ENCODE measurements at regions not wholly inside any gene's neighbourhood (a gene's known extent, or its start where the extent isn't known, plus 50 kb on each side); places are given as distances from the start of the nearest gene placed in this dataset.

- no peak for TF ChIP-seq CTCF (conservative IDR thresholded peaks at IDR 0.05; ENCODE audit: low read depth, low read length)
- TF ChIP-seq EZH2 (IDR thresholded peaks at IDR 0.05; ENCODE audit: low read length, unreplicated experiment), result no peak
- TF ChIP-seq EZH2phosphoT487 (IDR thresholded peaks at IDR 0.05; ENCODE audit: borderline replicate concordance, low read length), result no peak
- Histone ChIP-seq H3K36me3 (ENCODE audit: low read depth, low read length) (no peaks in the 10 kb centered on the region), H3K4me3 (ENCODE audit: low read length) (no peak overlapping the region), H3K9ac (ENCODE audit: low read length) (no peak overlapping the region), H3K9me2 (replicated peaks; ENCODE audit: low read length) (no peaks in the 10 kb centered on the region), H2AFZ (ENCODE audit: low read length) (no peak overlapping the region), H3F3A (ENCODE audit: low read length, unreplicated experiment) (no peaks in the 10 kb centered on the region), H3K79me2 (ENCODE audit: low read length) (no peaks in the 10 kb centered on the region), H3K27ac (ENCODE audit: low read length) (no peak overlapping the region), H3K27me3 (ENCODE audit: low read length) (0 out of 2 replicates have a peak, but pooled peaks cover 13% of the 10 kb centered on the region), H3K4me1 (ENCODE audit: insufficient read depth, low read length) (no peaks in the 10 kb centered on the region), H4K20me1 (ENCODE audit: low read length) (no peaks in the 10 kb centered on the region), H3K9me3 (ENCODE audit: low read length) (no peaks in the 10 kb centered on the region), H3K4me2 (ENCODE audit: low read length) (no peak overlapping the region)
- BruUV-seq (replicated peaks), result no TSS peak
- no peak for DNase-seq
- intact Hi-C loops (cut with micrococcal nuclease), result no loop called here
- POLR2A ChIA-PET (ENCODE audit: unreplicated experiment), result no interaction called here
- CTCF ChIA-PET, result interaction anchor here (0.6 kb wide), 1 partner anchor 17 kb away, joined by 3 read pairs; no protein-coding TSS in a partner anchor
- ATAC-seq, result no peak
These were observed 60.8 kb upstream of the DYNAP start for GRCh38 chr18:54530285-54530684.

- intact Hi-C loops (cut with micrococcal nuclease), result no loop called here
- H2AFZ ChIP-seq (ENCODE audit: low read length), result no peak overlapping the region
- H4K20me1 ChIP-seq (ENCODE audit: low read length), result no peaks in the 10 kb centered on the region
- no peak overlapping the region for H3K9ac ChIP-seq (ENCODE audit: low read length)
- no peaks in the 10 kb centered on the region for H3K9me3 ChIP-seq (ENCODE audit: low read length)
- DNase-seq (no peak), ATAC-seq (no peak)
- no peaks in the 10 kb centered on the region for H3K36me3 ChIP-seq (ENCODE audit: low read depth, low read length)
- H3K27me3 ChIP-seq (ENCODE audit: low read length), result 0 out of 2 replicates have a peak, but pooled peaks cover 13% of the 10 kb centered on the region
- POLR2A ChIA-PET (ENCODE audit: unreplicated experiment), result no interaction called here
- H3K79me2 ChIP-seq (ENCODE audit: low read length), result no peaks in the 10 kb centered on the region
- TF ChIP-seq EZH2phosphoT487 (IDR thresholded peaks at IDR 0.05; ENCODE audit: borderline replicate concordance, low read length), result no peak
- no peak for TF ChIP-seq CTCF (conservative IDR thresholded peaks at IDR 0.05; ENCODE audit: low read depth, low read length)
- no peak for TF ChIP-seq EZH2 (IDR thresholded peaks at IDR 0.05; ENCODE audit: low read length, unreplicated experiment)
- BruUV-seq (replicated peaks), result no TSS peak
- CTCF ChIA-PET, result no interaction called here
- H3K4me3 ChIP-seq (ENCODE audit: low read length), result no peak overlapping the region
- H3K9me2 ChIP-seq (replicated peaks; ENCODE audit: low read length), result no peaks in the 10 kb centered on the region
- H3F3A ChIP-seq (ENCODE audit: low read length, unreplicated experiment), result no peaks in the 10 kb centered on the region
- H3K4me1 ChIP-seq (ENCODE audit: insufficient read depth, low read length), result no peaks in the 10 kb centered on the region
- H3K4me2 ChIP-seq (ENCODE audit: low read length), result no peak overlapping the region
- H3K27ac ChIP-seq (ENCODE audit: low read length), result no peak overlapping the region
These were observed 59.5 kb upstream of the DYNAP start for GRCh38 chr18:54531402-54532065.

GRCh38 chr18:54532222-54532621 lies 58.8 kb upstream of the DYNAP start:
- CTCF ChIA-PET, result no interaction called here
- intact Hi-C loops (cut with micrococcal nuclease), result no loop called here
- Histone ChIP-seq H3K27ac (ENCODE audit: low read length) (no peak overlapping the region), H2AFZ (ENCODE audit: low read length) (no peak overlapping the region), H3K4me1 (ENCODE audit: insufficient read depth, low read length) (no peaks in the 10 kb centered on the region), H3K9me2 (replicated peaks; ENCODE audit: low read length) (no peaks in the 10 kb centered on the region), H3F3A (ENCODE audit: low read length, unreplicated experiment) (no peaks in the 10 kb centered on the region), H3K27me3 (ENCODE audit: low read length) (0 out of 2 replicates have a peak, but pooled peaks cover 13% of the 10 kb centered on the region), H3K79me2 (ENCODE audit: low read length) (no peaks in the 10 kb centered on the region), H3K36me3 (ENCODE audit: low read depth, low read length) (no peaks in the 10 kb centered on the region), H4K20me1 (ENCODE audit: low read length) (no peaks in the 10 kb centered on the region), H3K9me3 (ENCODE audit: low read length) (no peaks in the 10 kb centered on the region), H3K4me2 (ENCODE audit: low read length) (no peak overlapping the region), H3K4me3 (ENCODE audit: low read length) (no peak overlapping the region), H3K9ac (ENCODE audit: low read length) (no peak overlapping the region)
- no peak for ATAC-seq
- no peak for DNase-seq
- POLR2A ChIA-PET (ENCODE audit: unreplicated experiment), result no interaction called here
- no TSS peak for BruUV-seq (replicated peaks)
- TF ChIP-seq EZH2phosphoT487 (IDR thresholded peaks at IDR 0.05; ENCODE audit: borderline replicate concordance, low read length), result no peak
- no peak for TF ChIP-seq CTCF (conservative IDR thresholded peaks at IDR 0.05; ENCODE audit: low read depth, low read length)
- no peak for TF ChIP-seq EZH2 (IDR thresholded peaks at IDR 0.05; ENCODE audit: low read length, unreplicated experiment)

All from PC-3 (cell line).